ENCODE measurements at regions not wholly inside any gene's neighbourhood (a gene's known extent, or its start where the extent isn't known, plus 50 kb on each side); places are given as distances from the start of the nearest gene placed in this dataset.

DNA sequence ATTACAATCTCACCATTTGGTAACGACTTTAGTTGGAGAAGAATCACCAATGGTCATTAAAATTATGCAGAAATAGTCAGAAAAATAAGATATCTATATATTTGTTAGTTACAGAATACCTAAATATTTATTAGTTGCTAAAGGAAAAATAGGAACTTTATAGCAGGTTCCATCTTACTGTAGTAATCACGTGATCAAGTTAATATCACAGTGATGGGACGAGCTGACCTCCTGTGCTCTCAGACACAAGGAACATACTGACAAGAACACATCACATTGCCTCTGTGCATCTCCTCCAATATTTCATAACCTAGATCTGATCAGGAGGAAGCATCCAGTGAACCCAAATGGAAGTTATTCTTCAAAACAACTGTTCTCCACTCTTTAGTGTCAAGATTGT is 215.3 kb downstream of the GALR1 start:
- no peak for TF ChIP-seq ZFP3 (CRISPR knock-in tag; IDR thresholded peaks at IDR 0.05)
- no peak for TF ChIP-seq ZFP30 (CRISPR knock-in tag; IDR thresholded peaks at IDR 0.05)
- no peak for TF ChIP-seq TCF4 (CRISPR knock-in tag; IDR thresholded peaks at IDR 0.05; ENCODE audit: borderline replicate concordance)
- TF ChIP-seq ZC3H10 (CRISPR knock-in tag; IDR thresholded peaks at IDR 0.05): no peak
- TF ChIP-seq, protein P1, sequence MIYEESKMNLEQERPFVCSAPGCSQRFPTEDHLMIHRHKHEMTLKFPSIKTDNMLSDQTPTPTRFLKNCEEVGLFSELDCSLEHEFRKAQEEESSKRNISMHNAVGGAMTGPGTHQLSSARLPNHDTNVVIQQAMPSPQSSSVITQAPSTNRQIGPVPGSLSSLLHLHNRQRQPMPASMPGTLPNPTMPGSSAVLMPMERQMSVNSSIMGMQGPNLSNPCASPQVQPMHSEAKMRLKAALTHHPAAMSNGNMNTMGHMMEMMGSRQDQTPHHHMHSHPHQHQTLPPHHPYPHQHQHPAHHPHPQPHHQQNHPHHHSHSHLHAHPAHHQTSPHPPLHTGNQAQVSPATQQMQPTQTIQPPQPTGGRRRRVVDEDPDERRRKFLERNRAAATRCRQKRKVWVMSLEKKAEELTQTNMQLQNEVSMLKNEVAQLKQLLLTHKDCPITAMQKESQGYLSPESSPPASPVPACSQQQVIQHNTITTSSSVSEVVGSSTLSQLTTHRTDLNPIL (CRISPR knock-in tag; IDR thresholded peaks at IDR 0.05; ENCODE audit: low read depth): no peak
- TF ChIP-seq, protein P2, sequence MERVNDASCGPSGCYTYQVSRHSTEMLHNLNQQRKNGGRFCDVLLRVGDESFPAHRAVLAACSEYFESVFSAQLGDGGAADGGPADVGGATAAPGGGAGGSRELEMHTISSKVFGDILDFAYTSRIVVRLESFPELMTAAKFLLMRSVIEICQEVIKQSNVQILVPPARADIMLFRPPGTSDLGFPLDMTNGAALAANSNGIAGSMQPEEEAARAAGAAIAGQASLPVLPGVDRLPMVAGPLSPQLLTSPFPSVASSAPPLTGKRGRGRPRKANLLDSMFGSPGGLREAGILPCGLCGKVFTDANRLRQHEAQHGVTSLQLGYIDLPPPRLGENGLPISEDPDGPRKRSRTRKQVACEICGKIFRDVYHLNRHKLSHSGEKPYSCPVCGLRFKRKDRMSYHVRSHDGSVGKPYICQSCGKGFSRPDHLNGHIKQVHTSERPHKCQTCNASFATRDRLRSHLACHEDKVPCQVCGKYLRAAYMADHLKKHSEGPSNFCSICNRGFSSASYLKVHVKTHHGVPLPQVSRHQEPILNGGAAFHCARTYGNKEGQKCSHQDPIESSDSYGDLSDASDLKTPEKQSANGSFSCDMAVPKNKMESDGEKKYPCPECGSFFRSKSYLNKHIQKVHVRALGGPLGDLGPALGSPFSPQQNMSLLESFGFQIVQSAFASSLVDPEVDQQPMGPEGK (CRISPR knock-in tag; IDR thresholded peaks at IDR 0.05; ENCODE audit: borderline replicate concordance): no peak
- no peak for TF ChIP-seq OSR1 (CRISPR knock-in tag; IDR thresholded peaks at IDR 0.05)
- TF ChIP-seq ISL1 (CRISPR knock-in tag; IDR thresholded peaks at IDR 0.05): no peak
- TF ChIP-seq ARNTL (CRISPR knock-in tag; IDR thresholded peaks at IDR 0.05; ENCODE audit: borderline replicate concordance, low read depth): no peak
